Endothelial cell of umbilical vein (primary cell): ENCODE measurements at regions not wholly inside any gene's neighbourhood (a gene's known extent, or its start where the extent isn't known, plus 50 kb on each side); places are given as distances from the start of the nearest gene placed in this dataset.

ENCODE experiments used
- BruUV-seq: library from RNA; stranded (reverse); fragments of 400-500 nt; replicated peaks from 2 replicates; lab custom pipeline; 2021; lab: Mats Ljungman, UMichigan
- CTCF ChIA-PET: fragments of 300-600, 350-600 bp; sonication (Branson Sonifier 250); formaldehyde crosslinking; loops from one replicate; lab custom pipeline; 2021; ENCODE audit warnings: antibody characterized with exemption, inconsistent platforms; lab: Charles Lee
- POLR2A ChIA-PET: fragments of 300-600, 350-600 bp; sonication (Branson Sonifier 250); formaldehyde crosslinking; loops from one replicate; lab custom pipeline; 2021; ENCODE audit warnings: antibody characterized with exemption, inconsistent platforms; lab: Charles Lee
- DNase-seq: peaks from one replicate; pipeline ENCODE4 v3.0.0-alpha.2; 2011; ENCODE audit warnings: low read depth, low spot score
- FAIRE-seq: peaks from 2 replicates; lab custom pipeline; 2011; peaks lifted over from hg19 to GRCh38; lab: Jason Lieb, UNC
- H2AFZ ChIP-seq: 2 replicates; pipeline ENCODE4 v1.6.0; 2012; ENCODE audit warnings: low read depth, low read length, control low read depth, inconsistent platforms
- H3K27ac ChIP-seq: 2 replicates; pipeline ENCODE4 v1.5.1; 2011; ENCODE audit warnings: low read depth, mild to moderate bottlenecking, control low read depth, low read length, moderate library complexity; ENCODE audit not compliant: insufficient read depth
- H3K27me3 ChIP-seq, 2 experiments: 2 replicates each; pipeline versions ENCODE4 v1.6.0 to v1.6.1; 2011; ENCODE audit warnings: low read length in 2 of 2, mixed read lengths in 1 of 2; ENCODE audit not compliant: control insufficient read depth in 2 of 2, insufficient read depth in 2 of 2
- H3K36me3 ChIP-seq, 2 experiments: 2 replicates in 1 of 2; 3 replicates in 1 of 2; pipeline ENCODE4 v1.5.1; 2011; ENCODE audit warnings: low read length in 2 of 2, mild to moderate bottlenecking in 1 of 2, moderate library complexity in 1 of 2; ENCODE audit not compliant: control insufficient read depth in 2 of 2, insufficient read depth in 2 of 2; ENCODE audit errors: extremely low read depth in 1 of 2
- H3K4me1 ChIP-seq: 3 replicates; pipeline ENCODE4 v1.5.1; 2011; ENCODE audit warnings: mild to moderate bottlenecking, low read length; ENCODE audit not compliant: control insufficient read depth, insufficient read depth; ENCODE audit errors: extremely low read depth
- H3K4me2 ChIP-seq: 2 replicates; pipeline ENCODE4 v1.6.1; 2011; ENCODE audit warnings: low read length, control low read depth, mixed read lengths; ENCODE audit not compliant: insufficient read depth
- H3K4me3 ChIP-seq, 3 experiments: fragments of 200-600 bp in 1 of 3; sonication (generic), shearing (Covaris generic) in 1 of 3; replicated peaks in 1 of 3; 2 replicates each; pipeline ENCODE4 v1.5.1; 2011 to 2016; ENCODE audit warnings: control low read depth in 3 of 3, low read length in 3 of 3, mild to moderate bottlenecking in 2 of 3, inconsistent platforms in 1 of 3, low read depth in 1 of 3, moderate library complexity in 1 of 3; ENCODE audit not compliant: insufficient read depth in 1 of 3
- H3K79me2 ChIP-seq: 2 replicates; pipeline ENCODE4 v1.6.0; 2012; ENCODE audit warnings: low read length, inconsistent platforms; ENCODE audit not compliant: control insufficient read depth, insufficient read depth
- H3K9ac ChIP-seq: replicated peaks from 2 replicates; pipeline ENCODE3; 2011; ENCODE audit warnings: low read length, control low read depth; ENCODE audit not compliant: insufficient read depth; ENCODE audit errors: extremely low read depth
- H3K9me1 ChIP-seq: replicated peaks from 3 replicates; pipeline ENCODE4 v1.6.0; 2011; ENCODE audit warnings: mild to moderate bottlenecking, low read length; ENCODE audit not compliant: control insufficient read depth, insufficient read depth; ENCODE audit errors: extremely low read depth
- H3K9me3 ChIP-seq: replicated peaks from 2 replicates; pipeline ENCODE4 v1.5.1; 2012; ENCODE audit warnings: low read length, inconsistent platforms; ENCODE audit not compliant: control insufficient read depth, insufficient read depth
- H4K20me1 ChIP-seq: replicated peaks from 2 replicates; pipeline ENCODE3; 2011; ENCODE audit warnings: mild to moderate bottlenecking, low read length; ENCODE audit not compliant: control insufficient read depth, insufficient read depth; ENCODE audit errors: extremely low read depth
- EZH2 ChIP-seq: IDR thresholded peaks from 2 replicates; pipeline ENCODE4 v1.6.1; 2012; ENCODE audit warnings: borderline replicate concordance, low read depth, mild to moderate bottlenecking, moderate library complexity, low read length, inconsistent platforms; ENCODE audit not compliant: severe bottlenecking
- FOS ChIP-seq: IDR thresholded peaks from 2 replicates; pipeline ENCODE4 v1.6.1; 2011; ENCODE audit warnings: mild to moderate bottlenecking, low read length, moderate library complexity, borderline replicate concordance; ENCODE audit not compliant: insufficient read depth
- GATA2 ChIP-seq: IDR thresholded peaks from 2 replicates; pipeline ENCODE4 v1.7.0; 2011; ENCODE audit warnings: low read depth, mild to moderate bottlenecking, moderate library complexity, mixed read lengths, low read length; ENCODE audit not compliant: insufficient read length, insufficient read depth
- JUN ChIP-seq: IDR thresholded peaks from 2 replicates; pipeline ENCODE4 v1.6.1; 2011; ENCODE audit warnings: borderline replicate concordance, low read depth; ENCODE audit not compliant: insufficient read length, insufficient read depth
- MYC ChIP-seq: IDR thresholded peaks from one replicate; pipeline ENCODE4 v1.6.1; 2011; ENCODE audit warnings: mild to moderate bottlenecking, low read depth, low read length
- POLR2A ChIP-seq: IDR thresholded peaks from 2 replicates; pipeline ENCODE4 v1.6.1; 2012; ENCODE audit warnings: low read depth, mild to moderate bottlenecking, control low read depth, low read length
- POLR2AphosphoS5 ChIP-seq: IDR thresholded peaks from 2 replicates; pipeline ENCODE4 v1.6.1; 2012; ENCODE audit warnings: low read depth, mild to moderate bottlenecking, control low read depth, low read length, moderate library complexity; ENCODE audit not compliant: insufficient read depth
- dilution Hi-C: fragments of 300-500 bp; cut with MboI; formaldehyde crosslinking; loops from one replicate; pipeline ENCODE4 v1.15.0; 2019; ENCODE audit warnings: low sequenced_read_pairs; ENCODE audit not compliant: extremely low pct_ligation_motif_present
- intact Hi-C: fragments of 100-400 bp; cut with micrococcal nuclease; formaldehyde crosslinking; loops from one replicate; pipeline ENCODE4 v1.10.0; 2022
- TF ChIP-seq, protein P1 (sequence below), 2 donors: IDR thresholded peaks; 1 replicate in 1 of 2; 2 replicates in 1 of 2; pipeline ENCODE4 v1.5.1; 2011; ENCODE audit warnings: low read length in 2 of 2, mild to moderate bottlenecking in 2 of 2, moderate library complexity in 2 of 2, control low read depth in 1 of 2, inconsistent platforms in 1 of 2, low read depth in 1 of 2; ENCODE audit not compliant: insufficient read depth in 1 of 2; ENCODE audit errors: extremely low read depth in 1 of 2
- TF ChIP-seq, protein P2 (sequence below): IDR thresholded peaks from 2 replicates; pipeline ENCODE4 v1.6.1; 2011; ENCODE audit not compliant: insufficient read depth, insufficient read length

DNA sequence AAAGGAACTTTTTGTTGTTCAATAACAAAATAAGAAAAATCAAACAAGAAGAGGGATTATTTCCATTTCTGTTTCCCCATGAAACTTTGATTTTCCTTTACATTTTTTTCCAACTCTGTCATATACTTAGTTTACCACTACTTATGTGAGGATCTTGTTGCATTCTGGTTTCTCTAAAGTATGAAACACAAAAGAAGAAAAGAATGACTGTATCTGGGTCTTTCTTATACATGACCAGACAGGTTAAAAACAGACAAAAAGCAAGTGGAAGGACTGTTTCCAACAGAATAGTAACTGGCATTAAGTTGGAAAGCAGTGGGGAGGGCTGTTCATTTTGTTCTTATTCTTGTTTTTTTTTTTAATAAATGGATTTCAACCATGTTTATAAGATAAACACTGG, 1207.8 kb upstream of the FAM98A start:
- H3K9me3 ChIP-seq, result no peaks in the 10 kb centered on the region
- POLR2A ChIA-PET, result no interaction called here
- intact Hi-C loops, result no loop called here
- no peaks in the 10 kb centered on the region for H4K20me1 ChIP-seq
- TF ChIP-seq FOS (no peak), POLR2A (no peak), JUN (no peak), MYC (no peak), POLR2AphosphoS5 (no peak), GATA2 (no peak), EZH2 (no peak)
- TF ChIP-seq, protein P1, sequence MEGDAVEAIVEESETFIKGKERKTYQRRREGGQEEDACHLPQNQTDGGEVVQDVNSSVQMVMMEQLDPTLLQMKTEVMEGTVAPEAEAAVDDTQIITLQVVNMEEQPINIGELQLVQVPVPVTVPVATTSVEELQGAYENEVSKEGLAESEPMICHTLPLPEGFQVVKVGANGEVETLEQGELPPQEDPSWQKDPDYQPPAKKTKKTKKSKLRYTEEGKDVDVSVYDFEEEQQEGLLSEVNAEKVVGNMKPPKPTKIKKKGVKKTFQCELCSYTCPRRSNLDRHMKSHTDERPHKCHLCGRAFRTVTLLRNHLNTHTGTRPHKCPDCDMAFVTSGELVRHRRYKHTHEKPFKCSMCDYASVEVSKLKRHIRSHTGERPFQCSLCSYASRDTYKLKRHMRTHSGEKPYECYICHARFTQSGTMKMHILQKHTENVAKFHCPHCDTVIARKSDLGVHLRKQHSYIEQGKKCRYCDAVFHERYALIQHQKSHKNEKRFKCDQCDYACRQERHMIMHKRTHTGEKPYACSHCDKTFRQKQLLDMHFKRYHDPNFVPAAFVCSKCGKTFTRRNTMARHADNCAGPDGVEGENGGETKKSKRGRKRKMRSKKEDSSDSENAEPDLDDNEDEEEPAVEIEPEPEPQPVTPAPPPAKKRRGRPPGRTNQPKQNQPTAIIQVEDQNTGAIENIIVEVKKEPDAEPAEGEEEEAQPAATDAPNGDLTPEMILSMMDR (IDR thresholded peaks at IDR 0.05; ENCODE audit: extremely low read depth in 1 of 2, insufficient read depth in 1 of 2, low read depth in 1 of 2, low read length in 2 of 2), result no peak
- TF ChIP-seq, protein P2, sequence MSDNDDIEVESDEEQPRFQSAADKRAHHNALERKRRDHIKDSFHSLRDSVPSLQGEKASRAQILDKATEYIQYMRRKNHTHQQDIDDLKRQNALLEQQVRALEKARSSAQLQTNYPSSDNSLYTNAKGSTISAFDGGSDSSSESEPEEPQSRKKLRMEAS, result no peak
- H3K27me3 ChIP-seq, result no peaks in the 10 kb centered on the region
- H2AFZ ChIP-seq, result no peak overlapping the region
- no peak overlapping the region for H3K4me3 ChIP-seq
- no peak overlapping the region for H3K27ac ChIP-seq
- no peaks in the 10 kb centered on the region for H3K79me2 ChIP-seq
- H3K4me1 ChIP-seq, result no peaks in the 10 kb centered on the region
- BruUV-seq, result no TSS peak
- dilution Hi-C loops, result no loop called here
- DNase-seq (no peak), FAIRE-seq (no peak)
- H3K9ac ChIP-seq, result no peak overlapping the region
- no peaks in the 10 kb centered on the region for H3K36me3 ChIP-seq
- CTCF ChIA-PET, result no interaction called here
- no peak overlapping the region for H3K4me2 ChIP-seq
- no peaks in the 10 kb centered on the region for H3K9me1 ChIP-seq
